SH-SY5Y (cell line): ENCODE measurements at regions not wholly inside any gene's neighbourhood (a gene's known extent, or its start where the extent isn't known, plus 50 kb on each side); places are given as distances from the start of the nearest gene placed in this dataset.

Experiments used
- GATA2 ChIP-seq: IDR thresholded peaks from 2 replicates; pipeline ENCODE4 v1.6.1; 2011; ENCODE audit warnings: mild to moderate bottlenecking, low read depth, low read length
- GATA3 ChIP-seq: IDR thresholded peaks from 2 replicates; pipeline ENCODE4 v1.6.1; 2011; ENCODE audit warnings: low read depth, mild to moderate bottlenecking, low read length, moderate library complexity

DNA sequence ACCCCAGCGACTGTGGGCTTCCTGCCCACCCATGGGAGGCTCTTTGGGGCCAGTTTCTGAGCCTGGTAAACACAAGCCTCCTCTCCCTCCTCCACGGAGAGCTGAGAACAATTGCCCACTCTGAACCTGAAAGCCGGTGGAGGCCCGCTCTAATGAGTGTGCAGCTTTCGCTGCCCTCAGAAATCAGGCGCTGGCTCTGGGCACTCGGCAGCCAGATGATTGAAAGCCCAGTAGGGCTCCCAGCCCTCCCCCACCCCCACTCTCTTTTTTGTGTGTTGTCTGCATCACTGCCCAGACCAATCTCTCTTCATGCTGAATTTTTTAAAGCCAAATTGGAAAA is 438.9 kb downstream of the RPS24 start:
- TF ChIP-seq GATA2, result no peak
- no peak for TF ChIP-seq GATA3
